ENCODE measurements at regions not wholly inside any gene's neighbourhood (a gene's known extent, or its start where the extent isn't known, plus 50 kb on each side); places are given as distances from the start of the nearest gene placed in this dataset.

DNA sequence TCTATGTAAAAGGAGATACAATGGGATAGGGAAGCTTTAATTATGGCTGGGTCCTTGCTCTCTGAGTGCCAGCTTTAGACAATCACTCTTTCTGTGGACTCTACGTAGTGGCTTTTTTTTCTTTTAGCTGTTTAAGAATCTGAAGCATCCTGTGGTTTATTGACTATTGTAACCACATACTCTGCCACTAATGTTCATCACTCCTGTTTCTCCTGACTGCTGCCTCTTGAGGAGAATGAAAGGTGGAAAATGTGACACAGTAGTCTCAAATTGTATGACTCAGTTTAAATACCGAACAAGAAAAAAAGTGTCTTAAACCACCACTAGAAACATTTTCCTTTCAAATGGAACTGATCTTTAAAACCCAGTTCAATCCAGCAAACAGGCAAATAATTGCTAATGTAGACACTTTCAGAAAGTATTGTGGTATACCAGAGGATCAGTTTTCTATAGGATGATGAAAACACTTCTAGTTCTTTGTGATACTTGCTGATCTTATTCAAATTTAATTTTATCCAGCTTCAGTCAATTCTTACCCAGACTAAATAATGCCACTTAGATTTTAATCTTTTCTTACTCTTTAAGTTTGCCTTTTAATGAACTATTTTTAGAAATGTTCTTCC lies 302.7 kb upstream of the PMFBP1 start:
- TF ChIP-seq TAF1 (IDR thresholded peaks at IDR 0.05; ENCODE audit: low read depth, low read length) (no peak), POLR2A (IDR thresholded peaks at IDR 0.05; ENCODE audit: low read depth, low read length) (no peak), POLR2AphosphoS5 (IDR thresholded peaks at IDR 0.05; ENCODE audit: low read depth, low read length) (no peak)

Measured in GM12891 (cell line).